ENCODE measurements at regions not wholly inside any gene's neighbourhood (a gene's known extent, or its start where the extent isn't known, plus 50 kb on each side); places are given as distances from the start of the nearest gene placed in this dataset.
A peak's percentile ranks its signal among the peaks of the same experiment; 100 is the strongest.

DNA sequence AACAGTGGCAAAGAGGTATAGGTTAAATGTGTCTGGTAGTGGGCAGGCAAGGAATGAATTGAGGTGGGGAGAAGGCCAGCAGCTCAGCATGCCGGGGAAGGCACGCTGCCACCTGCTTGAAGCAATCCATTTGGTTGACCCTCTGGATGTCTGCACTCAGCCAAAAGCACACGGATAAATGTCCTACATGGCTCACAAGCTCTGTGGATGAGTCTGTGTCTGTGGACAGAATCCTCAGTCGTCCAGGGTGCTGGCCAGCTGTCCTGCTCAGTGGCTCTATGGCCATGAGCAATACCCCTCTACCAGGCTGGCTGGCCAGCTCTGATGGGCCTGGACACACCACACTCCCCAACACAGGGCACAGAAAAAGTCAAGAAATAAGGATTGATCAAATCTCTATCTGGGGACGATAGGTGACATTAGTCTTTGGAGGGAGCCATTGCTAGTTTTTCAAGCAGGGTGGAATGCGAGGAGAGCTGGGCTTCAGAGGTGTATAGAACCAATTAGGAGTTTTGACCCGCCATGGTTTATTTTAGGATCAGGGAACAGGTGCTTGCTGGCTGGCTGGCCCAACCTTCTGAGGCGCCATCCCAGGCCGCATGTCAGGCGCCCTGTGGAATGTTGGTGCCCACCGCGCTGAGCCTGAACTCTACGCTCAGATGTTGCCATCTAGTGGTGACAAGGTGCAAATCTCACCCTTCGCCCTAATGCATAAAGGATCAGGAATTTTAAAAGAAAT lies 493.4 kb downstream of the TNS3 start:
- TF ChIP-seq, protein P1, sequence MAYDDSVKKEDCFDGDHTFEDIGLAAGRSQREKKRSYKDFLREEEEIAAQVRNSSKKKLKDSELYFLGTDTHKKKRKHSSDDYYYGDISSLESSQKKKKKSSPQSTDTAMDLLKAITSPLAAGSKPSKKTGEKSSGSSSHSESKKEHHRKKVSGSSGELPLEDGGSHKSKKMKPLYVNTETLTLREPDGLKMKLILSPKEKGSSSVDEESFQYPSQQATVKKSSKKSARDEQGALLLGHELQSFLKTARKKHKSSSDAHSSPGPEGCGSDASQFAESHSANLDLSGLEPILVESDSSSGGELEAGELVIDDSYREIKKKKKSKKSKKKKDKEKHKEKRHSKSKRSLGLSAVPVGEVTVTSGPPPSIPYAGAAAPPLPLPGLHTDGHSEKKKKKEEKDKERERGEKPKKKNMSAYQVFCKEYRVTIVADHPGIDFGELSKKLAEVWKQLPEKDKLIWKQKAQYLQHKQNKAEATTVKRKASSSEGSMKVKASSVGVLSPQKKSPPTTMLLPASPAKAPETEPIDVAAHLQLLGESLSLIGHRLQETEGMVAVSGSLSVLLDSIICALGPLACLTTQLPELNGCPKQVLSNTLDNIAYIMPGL (CRISPR knock-in tag; IDR thresholded peaks at IDR 0.05), result no peak
- TF ChIP-seq ZNF263 (CRISPR knock-in tag; IDR thresholded peaks at IDR 0.05; ENCODE audit: low read depth), result no peak
- TF ChIP-seq TP53 (CRISPR knock-in tag; IDR thresholded peaks at IDR 0.05), result no peak
- no peak for TF ChIP-seq CBFB (CRISPR knock-in tag; IDR thresholded peaks at IDR 0.05; ENCODE audit: low read depth)
- no peak for TF ChIP-seq NFYB (CRISPR knock-in tag; conservative IDR thresholded peaks at IDR 0.05; ENCODE audit: low read depth)
- TF ChIP-seq, protein P2, sequence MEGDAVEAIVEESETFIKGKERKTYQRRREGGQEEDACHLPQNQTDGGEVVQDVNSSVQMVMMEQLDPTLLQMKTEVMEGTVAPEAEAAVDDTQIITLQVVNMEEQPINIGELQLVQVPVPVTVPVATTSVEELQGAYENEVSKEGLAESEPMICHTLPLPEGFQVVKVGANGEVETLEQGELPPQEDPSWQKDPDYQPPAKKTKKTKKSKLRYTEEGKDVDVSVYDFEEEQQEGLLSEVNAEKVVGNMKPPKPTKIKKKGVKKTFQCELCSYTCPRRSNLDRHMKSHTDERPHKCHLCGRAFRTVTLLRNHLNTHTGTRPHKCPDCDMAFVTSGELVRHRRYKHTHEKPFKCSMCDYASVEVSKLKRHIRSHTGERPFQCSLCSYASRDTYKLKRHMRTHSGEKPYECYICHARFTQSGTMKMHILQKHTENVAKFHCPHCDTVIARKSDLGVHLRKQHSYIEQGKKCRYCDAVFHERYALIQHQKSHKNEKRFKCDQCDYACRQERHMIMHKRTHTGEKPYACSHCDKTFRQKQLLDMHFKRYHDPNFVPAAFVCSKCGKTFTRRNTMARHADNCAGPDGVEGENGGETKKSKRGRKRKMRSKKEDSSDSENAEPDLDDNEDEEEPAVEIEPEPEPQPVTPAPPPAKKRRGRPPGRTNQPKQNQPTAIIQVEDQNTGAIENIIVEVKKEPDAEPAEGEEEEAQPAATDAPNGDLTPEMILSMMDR (IDR thresholded peaks at IDR 0.05), result peak; percentile 71
- no peak for TF ChIP-seq ZNF138 (CRISPR knock-in tag; conservative IDR thresholded peaks at IDR 0.05)
